SU-DHL-6 (cell line): ENCODE measurements at regions not wholly inside any gene's neighbourhood (a gene's known extent, or its start where the extent isn't known, plus 50 kb on each side); places are given as distances from the start of the nearest gene placed in this dataset.

Experiments used
- EZH2phosphoT487 ChIP-seq: fragments of 200-600 bp; sonication (generic), shearing (Covaris generic); conservative IDR thresholded peaks from 2 replicates; pipeline ENCODE4 v1.6.1; 2018; ENCODE audit warnings: mild to moderate bottlenecking, antibody characterized with exemption, low read length, moderate library complexity, mixed read lengths
- TF ChIP-seq, protein P1 (sequence below): fragments of 200-600 bp; sonication (generic); IDR thresholded peaks from one replicate; pipeline ENCODE4 v1.5.1; 2017; ENCODE audit warnings: antibody characterized with exemption, mild to moderate bottlenecking, low read length, moderate library complexity; ENCODE audit not compliant: insufficient read depth, poor library complexity, severe bottlenecking

DNA sequence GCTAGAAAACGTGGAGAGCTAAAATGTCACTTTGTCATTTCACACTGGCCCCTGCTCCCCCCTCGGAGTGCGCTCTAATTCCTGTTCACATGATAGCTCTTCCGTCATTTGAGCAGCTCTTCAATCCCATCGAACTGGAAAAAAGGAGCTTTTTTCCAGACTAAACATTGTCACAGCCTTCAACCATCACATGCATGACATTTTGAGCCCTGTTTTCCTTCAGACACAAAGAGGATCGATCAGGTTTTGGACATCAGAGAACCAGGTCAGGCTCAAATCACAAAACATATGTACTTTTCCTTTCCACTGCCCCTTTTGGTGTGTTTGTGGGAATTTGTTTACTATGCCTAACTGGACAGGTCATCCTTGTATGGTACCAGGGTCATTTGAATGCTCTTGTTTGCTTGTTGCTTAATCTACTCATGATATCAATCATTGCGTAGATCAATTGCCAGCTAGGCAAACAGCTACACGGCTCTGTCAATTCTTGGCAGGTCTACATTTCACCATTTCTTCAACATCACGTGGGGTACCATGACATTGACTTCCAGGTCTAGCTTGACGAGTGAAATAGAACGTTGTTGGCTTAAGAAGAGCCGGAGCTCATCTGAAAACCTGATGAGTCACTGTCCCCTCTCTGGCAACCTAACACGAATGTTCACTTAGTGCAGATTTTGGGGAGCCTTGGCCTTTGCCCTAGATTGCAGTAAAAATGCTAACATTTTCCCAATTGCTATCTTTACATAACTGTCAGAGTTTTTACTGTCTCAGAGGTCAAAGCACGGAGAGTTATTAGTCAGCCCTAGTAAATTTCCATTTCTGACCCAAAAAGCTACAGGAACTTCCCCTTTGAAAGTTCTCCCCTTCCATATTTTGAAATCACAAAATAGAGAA is 87.3 kb downstream of the LYZL2 start:
- TF ChIP-seq, protein P1, sequence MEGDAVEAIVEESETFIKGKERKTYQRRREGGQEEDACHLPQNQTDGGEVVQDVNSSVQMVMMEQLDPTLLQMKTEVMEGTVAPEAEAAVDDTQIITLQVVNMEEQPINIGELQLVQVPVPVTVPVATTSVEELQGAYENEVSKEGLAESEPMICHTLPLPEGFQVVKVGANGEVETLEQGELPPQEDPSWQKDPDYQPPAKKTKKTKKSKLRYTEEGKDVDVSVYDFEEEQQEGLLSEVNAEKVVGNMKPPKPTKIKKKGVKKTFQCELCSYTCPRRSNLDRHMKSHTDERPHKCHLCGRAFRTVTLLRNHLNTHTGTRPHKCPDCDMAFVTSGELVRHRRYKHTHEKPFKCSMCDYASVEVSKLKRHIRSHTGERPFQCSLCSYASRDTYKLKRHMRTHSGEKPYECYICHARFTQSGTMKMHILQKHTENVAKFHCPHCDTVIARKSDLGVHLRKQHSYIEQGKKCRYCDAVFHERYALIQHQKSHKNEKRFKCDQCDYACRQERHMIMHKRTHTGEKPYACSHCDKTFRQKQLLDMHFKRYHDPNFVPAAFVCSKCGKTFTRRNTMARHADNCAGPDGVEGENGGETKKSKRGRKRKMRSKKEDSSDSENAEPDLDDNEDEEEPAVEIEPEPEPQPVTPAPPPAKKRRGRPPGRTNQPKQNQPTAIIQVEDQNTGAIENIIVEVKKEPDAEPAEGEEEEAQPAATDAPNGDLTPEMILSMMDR: no peak
- no peak for TF ChIP-seq EZH2phosphoT487
